Fibroblast of lung (primary cell): ENCODE measurements at regions not wholly inside any gene's neighbourhood (a gene's known extent, or its start where the extent isn't known, plus 50 kb on each side); places are given as distances from the start of the nearest gene placed in this dataset.
A peak's percentile ranks its signal among the peaks of the same experiment; 100 is the strongest.

Experiments
- DNase-seq, 2 donors: peaks; one replicate each; pipeline versions ENCODE4 v3.0.0 to v3.0.0-alpha.2; 2010; ENCODE audit warnings: low read depth in 2 of 2
- H2AFZ ChIP-seq: 2 replicates; pipeline ENCODE4 v1.5.1; 2012; ENCODE audit warnings: low read length, control low read depth, inconsistent platforms
- H3K27ac ChIP-seq: 2 replicates; pipeline ENCODE4 v1.5.1; 2011; ENCODE audit warnings: low read length, control low read depth; ENCODE audit not compliant: insufficient read depth
- H3K27me3 ChIP-seq: 2 replicates; pipeline ENCODE4 v1.5.1; 2011; ENCODE audit warnings: mild to moderate bottlenecking, low read length; ENCODE audit not compliant: control insufficient read depth, insufficient read depth
- H3K36me3 ChIP-seq: 2 replicates; pipeline ENCODE4 v1.5.1; 2011; ENCODE audit warnings: low read length; ENCODE audit not compliant: control insufficient read depth, insufficient read depth
- H3K4me1 ChIP-seq: 2 replicates; pipeline ENCODE4 v1.5.1; 2011; ENCODE audit warnings: low read length; ENCODE audit not compliant: control insufficient read depth, insufficient read depth; ENCODE audit errors: extremely low read depth
- H3K4me2 ChIP-seq: 2 replicates; pipeline ENCODE4 v1.5.1; 2011; ENCODE audit warnings: low read length, control low read depth; ENCODE audit not compliant: insufficient read depth; ENCODE audit errors: extremely low read depth
- H3K4me3 ChIP-seq, 4 experiments: fragments of 200-600 bp in 1 of 4; sonication (generic) in 1 of 4; replicated peaks in 1 of 4; 2 replicates each; pipeline ENCODE4 v1.5.1; 2011 to 2016; ENCODE audit warnings: low read length in 4 of 4, low read depth in 3 of 4, mild to moderate bottlenecking in 3 of 4, control low read depth in 2 of 4, inconsistent platforms in 1 of 4, mixed read lengths in 1 of 4; ENCODE audit not compliant: insufficient read depth in 1 of 4; ENCODE audit errors: control extremely low read depth in 1 of 4
- H3K79me2 ChIP-seq: 2 replicates; pipeline ENCODE4 v1.5.1; 2012; ENCODE audit warnings: mild to moderate bottlenecking, low read length, inconsistent platforms; ENCODE audit not compliant: control insufficient read depth, insufficient read depth
- H3K9ac ChIP-seq: 2 replicates; pipeline ENCODE4 v1.5.1; 2011; ENCODE audit warnings: mild to moderate bottlenecking, low read length, control low read depth; ENCODE audit not compliant: insufficient read depth
- H3K9me3 ChIP-seq: 2 replicates; pipeline ENCODE4 v1.5.1; 2012; ENCODE audit warnings: low read depth, low read length; ENCODE audit not compliant: control insufficient read depth, insufficient read depth
- H4K20me1 ChIP-seq: 2 replicates; pipeline ENCODE4 v1.5.1; 2011; ENCODE audit warnings: low read length; ENCODE audit not compliant: control insufficient read depth, insufficient read depth; ENCODE audit errors: extremely low read depth
- EZH2 ChIP-seq: IDR thresholded peaks from 2 replicates; pipeline ENCODE4 v1.5.1; 2012; ENCODE audit warnings: low read length, control low read depth, mild to moderate bottlenecking; ENCODE audit errors: missing control alignments
- TF ChIP-seq, protein P1 (sequence below), 2 donors: IDR thresholded peaks in 1 of 2; conservative IDR thresholded peaks in 1 of 2; 1 replicate in 1 of 2; 2 replicates in 1 of 2; pipeline ENCODE4 v1.5.1; 2011 to 2012; ENCODE audit warnings: low read length in 2 of 2, control low read depth in 1 of 2, inconsistent platforms in 1 of 2, low read depth in 1 of 2, mild to moderate bottlenecking in 1 of 2

DNA sequence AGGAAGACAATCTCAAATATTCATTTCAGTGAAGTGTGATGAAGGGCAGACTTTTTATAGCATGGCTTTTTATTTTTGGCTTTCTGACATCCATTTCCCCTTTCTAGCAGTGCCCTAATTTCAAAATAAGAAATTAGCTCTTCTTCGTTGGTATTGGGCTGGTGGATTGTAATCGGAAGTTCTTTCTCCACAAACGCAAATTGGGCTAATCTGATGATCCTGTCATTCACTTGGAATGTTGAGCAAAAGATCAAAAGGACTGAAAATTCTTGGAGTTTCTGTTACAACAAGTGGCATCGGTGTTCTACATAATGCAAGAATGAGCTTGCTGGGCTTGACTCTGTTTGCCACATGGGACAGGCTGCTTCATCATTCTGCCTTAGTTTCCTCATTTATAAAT lies 1182.8 kb downstream of the FLRT2 start:
- Histone ChIP-seq H3K9ac (no peak overlapping the region), H4K20me1 (no peaks in the 10 kb centered on the region), H3K79me2 (no peaks in the 10 kb centered on the region), H3K27me3 (no peaks in the 10 kb centered on the region), H3K4me2 (no peak overlapping the region), H3K36me3 (no peaks in the 10 kb centered on the region), H3K9me3 (no peaks in the 10 kb centered on the region), H2AFZ (no peak overlapping the region), H3K27ac (no peak overlapping the region), H3K4me3 (no peak overlapping the region), H3K4me1 (no peaks in the 10 kb centered on the region)
- DNase-seq, result no peak
- TF ChIP-seq EZH2, result no peak
- TF ChIP-seq, protein P1, sequence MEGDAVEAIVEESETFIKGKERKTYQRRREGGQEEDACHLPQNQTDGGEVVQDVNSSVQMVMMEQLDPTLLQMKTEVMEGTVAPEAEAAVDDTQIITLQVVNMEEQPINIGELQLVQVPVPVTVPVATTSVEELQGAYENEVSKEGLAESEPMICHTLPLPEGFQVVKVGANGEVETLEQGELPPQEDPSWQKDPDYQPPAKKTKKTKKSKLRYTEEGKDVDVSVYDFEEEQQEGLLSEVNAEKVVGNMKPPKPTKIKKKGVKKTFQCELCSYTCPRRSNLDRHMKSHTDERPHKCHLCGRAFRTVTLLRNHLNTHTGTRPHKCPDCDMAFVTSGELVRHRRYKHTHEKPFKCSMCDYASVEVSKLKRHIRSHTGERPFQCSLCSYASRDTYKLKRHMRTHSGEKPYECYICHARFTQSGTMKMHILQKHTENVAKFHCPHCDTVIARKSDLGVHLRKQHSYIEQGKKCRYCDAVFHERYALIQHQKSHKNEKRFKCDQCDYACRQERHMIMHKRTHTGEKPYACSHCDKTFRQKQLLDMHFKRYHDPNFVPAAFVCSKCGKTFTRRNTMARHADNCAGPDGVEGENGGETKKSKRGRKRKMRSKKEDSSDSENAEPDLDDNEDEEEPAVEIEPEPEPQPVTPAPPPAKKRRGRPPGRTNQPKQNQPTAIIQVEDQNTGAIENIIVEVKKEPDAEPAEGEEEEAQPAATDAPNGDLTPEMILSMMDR (conservative IDR thresholded peaks at IDR 0.05 in 1 of 2, IDR thresholded peaks at IDR 0.05 in 1 of 2; ENCODE audit: low read depth in 1 of 2, low read length in 2 of 2), result no peak

DNA sequence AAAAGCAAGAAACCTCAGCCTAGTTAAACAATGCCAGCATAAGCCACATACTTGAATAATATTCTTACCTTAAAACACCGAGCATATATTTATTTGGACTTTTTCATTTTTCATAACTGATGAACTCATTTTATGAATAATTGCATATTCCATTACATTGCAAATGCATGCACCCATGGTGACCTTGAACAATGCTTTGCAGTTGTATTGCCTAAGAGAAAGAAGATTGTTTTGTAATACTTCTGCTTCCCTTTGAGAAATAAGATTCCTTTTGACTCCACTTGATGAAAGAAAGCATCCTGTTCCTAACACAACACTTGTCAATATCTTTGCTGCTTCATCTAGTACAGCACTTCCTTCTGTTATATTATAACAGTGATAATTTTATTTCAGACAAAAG lies 1182.2 kb downstream of the FLRT2 start:
- Histone ChIP-seq H3K9ac (no peak overlapping the region), H3K27ac (no peak overlapping the region), H3K4me1 (no peaks in the 10 kb centered on the region), H3K79me2 (no peaks in the 10 kb centered on the region), H4K20me1 (no peaks in the 10 kb centered on the region), H3K4me2 (no peak overlapping the region), H3K9me3 (no peaks in the 10 kb centered on the region), H3K36me3 (no peaks in the 10 kb centered on the region), H2AFZ (no peak overlapping the region), H3K27me3 (no peaks in the 10 kb centered on the region), H3K4me3 (no peak overlapping the region)
- TF ChIP-seq EZH2, result no peak
- TF ChIP-seq, protein P1 (conservative IDR thresholded peaks at IDR 0.05 in 1 of 2, IDR thresholded peaks at IDR 0.05 in 1 of 2; ENCODE audit: low read depth in 1 of 2, low read length in 2 of 2), result no peak
- DNase-seq, result peak in 1 of 2 donors; percentile 51

DNA sequence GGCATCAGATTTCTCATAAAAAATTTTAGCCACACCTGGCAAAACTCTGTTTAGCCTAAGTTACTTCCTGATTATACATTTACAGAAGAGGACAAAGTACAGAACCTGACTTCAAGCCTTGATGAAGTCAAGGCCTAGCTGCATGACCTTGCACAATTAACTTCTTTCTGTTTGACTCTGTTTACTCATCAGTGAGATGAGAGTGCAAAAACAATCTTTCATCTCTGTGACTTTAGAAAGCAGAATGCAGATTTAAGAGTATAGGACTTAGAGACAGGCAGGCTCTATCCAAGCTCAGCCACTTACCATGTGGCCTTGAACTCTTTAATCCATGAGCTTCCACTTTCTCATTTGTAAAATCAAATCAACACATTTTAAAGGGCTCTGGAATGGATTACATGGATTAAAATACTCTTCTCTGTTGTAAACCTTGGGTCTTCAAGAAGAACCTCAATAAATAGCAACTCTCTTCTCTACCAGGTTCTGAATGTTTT lies 1178.9 kb downstream of the FLRT2 start:
- no peak overlapping the region for H2AFZ ChIP-seq
- no peak overlapping the region for H3K4me2 ChIP-seq
- H3K4me1 ChIP-seq, result no peaks in the 10 kb centered on the region
- DNase-seq, result no peak
- no peaks in the 10 kb centered on the region for H3K9me3 ChIP-seq
- no peak overlapping the region for H3K4me3 ChIP-seq
- H3K79me2 ChIP-seq, result no peaks in the 10 kb centered on the region
- H3K36me3 ChIP-seq, result no peaks in the 10 kb centered on the region
- no peaks in the 10 kb centered on the region for H4K20me1 ChIP-seq
- H3K9ac ChIP-seq, result no peak overlapping the region
- TF ChIP-seq, protein P1 (conservative IDR thresholded peaks at IDR 0.05 in 1 of 2, IDR thresholded peaks at IDR 0.05 in 1 of 2; ENCODE audit: low read depth in 1 of 2, low read length in 2 of 2), result no peak
- TF ChIP-seq EZH2, result no peak
- H3K27ac ChIP-seq, result no peak overlapping the region
- no peaks in the 10 kb centered on the region for H3K27me3 ChIP-seq
